Vagina (tissue), 2 donors: ENCODE measurements at regions not wholly inside any gene's neighbourhood (a gene's known extent, or its start where the extent isn't known, plus 50 kb on each side); places are given as distances from the start of the nearest gene placed in this dataset.

Source experiments
- DNase-seq, 2 donors: peaks; one replicate each; pipeline ENCODE4 v3.0.0-alpha.2; 2017; ENCODE audit errors: extremely low spot score in 2 of 2
- H3K27ac ChIP-seq: fragments of 200-600 bp; sonication (generic); one replicate; pipeline ENCODE4 v1.5.1; 2019
- H3K27me3 ChIP-seq: fragments of 200-600 bp; sonication (generic); one replicate; pipeline ENCODE4 v1.5.1; 2019
- H3K36me3 ChIP-seq, 2 donors: fragments of 200-600 bp; sonication (generic); one replicate each; pipeline ENCODE4 v1.5.1; 2017 to 2019
- H3K4me1 ChIP-seq: fragments of 200-600 bp; sonication (generic); one replicate; pipeline ENCODE4 v1.5.1; 2019
- H3K4me3 ChIP-seq, 2 donors: fragments of 200-600 bp; sonication (generic); 1 replicate in 1 of 2; 2 replicates in 1 of 2; pipeline ENCODE4 v1.5.1; 2016 to 2019
- H3K9me3 ChIP-seq: fragments of 200-600 bp; sonication (generic); one replicate; pipeline ENCODE4 v1.5.1; 2019
- CTCF ChIP-seq, 3 experiments: fragments of 450-650 bp in 2 of 3; fragments of 200-600 bp in 1 of 3; sonication (generic) in 1 of 3; IDR thresholded peaks; one replicate each; pipeline ENCODE4 v1.5.1; 2017 to 2019; ENCODE audit warnings: antibody characterized with exemption in 3 of 3, mild to moderate bottlenecking in 2 of 3, moderate library complexity in 2 of 3
- POLR2A ChIP-seq, 2 donors: fragments of 450-650 bp; IDR thresholded peaks; one replicate each; pipeline ENCODE4 v1.6.1; 2017; ENCODE audit warnings: antibody characterized with exemption in 2 of 2, mild to moderate bottlenecking in 2 of 2, moderate library complexity in 2 of 2
- POLR2AphosphoS5 ChIP-seq, 2 donors: sonication (generic); formaldehyde crosslinking; IDR thresholded peaks; one replicate each; pipeline ENCODE4 v1.9.0; 2017; ENCODE audit warnings: antibody characterized with exemption in 2 of 2, mild to moderate bottlenecking in 2 of 2, low read depth in 1 of 2; ENCODE audit not compliant: insufficient read depth in 1 of 2
- intact Hi-C: fragments of 100-400 bp; cut with DNase I; formaldehyde crosslinking; loops from one replicate; pipeline ENCODE4 v1.15.1; 2023

GRCh38 chr3:147189016-147189415, 217.3 kb downstream of the ZIC4 start:
- intact Hi-C loops: no loop called here
- Histone ChIP-seq H3K36me3 (no peaks in the 10 kb centered on the region), H3K27ac (no peak overlapping the region), H3K27me3 (no peaks in the 10 kb centered on the region), H3K9me3 (no peaks in the 10 kb centered on the region), H3K4me1 (no peaks in the 10 kb centered on the region), H3K4me3 (no peak overlapping the region)
- TF ChIP-seq CTCF (IDR thresholded peaks at IDR 0.05) (no peak), POLR2A (IDR thresholded peaks at IDR 0.05) (no peak), POLR2AphosphoS5 (IDR thresholded peaks at IDR 0.05; ENCODE audit: insufficient read depth in 1 of 2, low read depth in 1 of 2) (no peak)
- no peak for DNase-seq

GRCh38 chr3:147187687-147188086, 218.7 kb downstream of the ZIC4 start:
- H3K36me3 ChIP-seq: no peaks in the 10 kb centered on the region
- no peaks in the 10 kb centered on the region for H3K4me1 ChIP-seq
- no peak overlapping the region for H3K27ac ChIP-seq
- DNase-seq: no peak
- H3K27me3 ChIP-seq: no peaks in the 10 kb centered on the region
- no peak overlapping the region for H3K4me3 ChIP-seq
- TF ChIP-seq CTCF (IDR thresholded peaks at IDR 0.05): no peak
- no peak for TF ChIP-seq POLR2A (IDR thresholded peaks at IDR 0.05)
- TF ChIP-seq POLR2AphosphoS5 (IDR thresholded peaks at IDR 0.05; ENCODE audit: insufficient read depth in 1 of 2, low read depth in 1 of 2): no peak
- intact Hi-C loops: no loop called here
- H3K9me3 ChIP-seq: no peaks in the 10 kb centered on the region

GRCh38 chr3:147185781-147186180, 220.6 kb downstream of the ZIC4 start:
- Histone ChIP-seq H3K4me3 (no peak overlapping the region), H3K36me3 (no peaks in the 10 kb centered on the region), H3K27ac (no peak overlapping the region), H3K27me3 (no peaks in the 10 kb centered on the region), H3K9me3 (no peaks in the 10 kb centered on the region), H3K4me1 (no peaks in the 10 kb centered on the region)
- TF ChIP-seq CTCF (IDR thresholded peaks at IDR 0.05): no peak
- TF ChIP-seq POLR2AphosphoS5 (IDR thresholded peaks at IDR 0.05; ENCODE audit: insufficient read depth in 1 of 2, low read depth in 1 of 2): no peak
- TF ChIP-seq POLR2A (IDR thresholded peaks at IDR 0.05): no peak
- no peak for DNase-seq
- intact Hi-C loops: no loop called here

GRCh38 chr3:147184794-147185193, 221.5 kb downstream of the ZIC4 start:
- intact Hi-C loops: no loop called here
- Histone ChIP-seq H3K4me3 (no peak overlapping the region), H3K4me1 (no peaks in the 10 kb centered on the region), H3K36me3 (no peaks in the 10 kb centered on the region), H3K27ac (no peak overlapping the region), H3K9me3 (no peaks in the 10 kb centered on the region), H3K27me3 (no peaks in the 10 kb centered on the region)
- DNase-seq: no peak
- TF ChIP-seq POLR2A (IDR thresholded peaks at IDR 0.05) (no peak), POLR2AphosphoS5 (IDR thresholded peaks at IDR 0.05; ENCODE audit: insufficient read depth in 1 of 2, low read depth in 1 of 2) (no peak), CTCF (IDR thresholded peaks at IDR 0.05) (no peak)

- TF ChIP-seq POLR2A (IDR thresholded peaks at IDR 0.05) (no peak), POLR2AphosphoS5 (IDR thresholded peaks at IDR 0.05; ENCODE audit: insufficient read depth in 1 of 2, low read depth in 1 of 2) (no peak), CTCF (IDR thresholded peaks at IDR 0.05) (no peak)
- no peak for DNase-seq
- Histone ChIP-seq H3K9me3 (no peaks in the 10 kb centered on the region), H3K4me3 (no peak overlapping the region), H3K27ac (no peak overlapping the region), H3K36me3 (no peaks in the 10 kb centered on the region), H3K4me1 (no peaks in the 10 kb centered on the region), H3K27me3 (no peaks in the 10 kb centered on the region)
- intact Hi-C loops: no loop called here
Measured at GRCh38 chr3:147173257-147173656, 233.1 kb downstream of the ZIC4 start.
